DND-41 (cell line): ENCODE measurements at regions not wholly inside any gene's neighbourhood (a gene's known extent, or its start where the extent isn't known, plus 50 kb on each side); places are given as distances from the start of the nearest gene placed in this dataset.

Experiments used
- EZH2 ChIP-seq: IDR thresholded peaks from 3 replicates; pipeline ENCODE4 v1.6.1; 2012; ENCODE audit warnings: borderline replicate concordance, low read depth, mild to moderate bottlenecking, moderate library complexity, low read length, inconsistent platforms; ENCODE audit not compliant: severe bottlenecking
- TF ChIP-seq, protein P1 (sequence below): IDR thresholded peaks from 2 replicates; pipeline ENCODE4 v1.5.1; 2012; ENCODE audit warnings: borderline replicate concordance, low read length, moderate library complexity, mild to moderate bottlenecking; ENCODE audit not compliant: poor library complexity, severe bottlenecking; ENCODE audit errors: extremely low read depth

GRCh38 chr7:46776790-46777189 lies 805.1 kb downstream of the TNS3 start:
- TF ChIP-seq, protein P1, sequence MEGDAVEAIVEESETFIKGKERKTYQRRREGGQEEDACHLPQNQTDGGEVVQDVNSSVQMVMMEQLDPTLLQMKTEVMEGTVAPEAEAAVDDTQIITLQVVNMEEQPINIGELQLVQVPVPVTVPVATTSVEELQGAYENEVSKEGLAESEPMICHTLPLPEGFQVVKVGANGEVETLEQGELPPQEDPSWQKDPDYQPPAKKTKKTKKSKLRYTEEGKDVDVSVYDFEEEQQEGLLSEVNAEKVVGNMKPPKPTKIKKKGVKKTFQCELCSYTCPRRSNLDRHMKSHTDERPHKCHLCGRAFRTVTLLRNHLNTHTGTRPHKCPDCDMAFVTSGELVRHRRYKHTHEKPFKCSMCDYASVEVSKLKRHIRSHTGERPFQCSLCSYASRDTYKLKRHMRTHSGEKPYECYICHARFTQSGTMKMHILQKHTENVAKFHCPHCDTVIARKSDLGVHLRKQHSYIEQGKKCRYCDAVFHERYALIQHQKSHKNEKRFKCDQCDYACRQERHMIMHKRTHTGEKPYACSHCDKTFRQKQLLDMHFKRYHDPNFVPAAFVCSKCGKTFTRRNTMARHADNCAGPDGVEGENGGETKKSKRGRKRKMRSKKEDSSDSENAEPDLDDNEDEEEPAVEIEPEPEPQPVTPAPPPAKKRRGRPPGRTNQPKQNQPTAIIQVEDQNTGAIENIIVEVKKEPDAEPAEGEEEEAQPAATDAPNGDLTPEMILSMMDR: peak; percentile 36
- no peak for TF ChIP-seq EZH2
